ENCODE measurements at regions not wholly inside any gene's neighbourhood (a gene's known extent, or its start where the extent isn't known, plus 50 kb on each side); places are given as distances from the start of the nearest gene placed in this dataset.

DNA sequence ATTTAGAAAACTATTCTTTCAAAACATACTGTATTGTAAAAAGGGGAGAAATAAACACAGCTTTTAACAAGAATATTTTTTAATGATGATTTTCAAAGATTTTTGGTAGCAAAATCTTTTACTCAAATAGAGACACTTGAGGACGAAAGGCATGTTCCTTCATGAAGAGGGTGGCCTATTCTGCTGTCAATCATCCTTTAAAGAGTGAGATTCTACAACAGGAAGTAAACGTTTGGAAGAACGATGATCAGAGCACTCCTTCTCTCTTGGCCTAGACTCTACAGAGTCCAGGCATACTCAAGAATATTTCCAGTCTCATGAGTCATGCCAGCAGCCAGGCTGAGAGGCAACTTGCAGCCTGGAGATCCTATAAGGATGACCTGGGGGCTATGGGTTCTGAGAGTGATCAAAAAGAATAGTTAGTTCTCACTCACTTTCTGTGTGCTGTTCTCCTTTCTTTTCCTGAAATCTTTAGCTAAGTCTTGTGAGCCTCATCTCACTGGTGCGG is 62.4 kb upstream of the TCF4 start:
- DNase-seq (ENCODE audit: low spot score), result peak; percentile 34

DNA sequence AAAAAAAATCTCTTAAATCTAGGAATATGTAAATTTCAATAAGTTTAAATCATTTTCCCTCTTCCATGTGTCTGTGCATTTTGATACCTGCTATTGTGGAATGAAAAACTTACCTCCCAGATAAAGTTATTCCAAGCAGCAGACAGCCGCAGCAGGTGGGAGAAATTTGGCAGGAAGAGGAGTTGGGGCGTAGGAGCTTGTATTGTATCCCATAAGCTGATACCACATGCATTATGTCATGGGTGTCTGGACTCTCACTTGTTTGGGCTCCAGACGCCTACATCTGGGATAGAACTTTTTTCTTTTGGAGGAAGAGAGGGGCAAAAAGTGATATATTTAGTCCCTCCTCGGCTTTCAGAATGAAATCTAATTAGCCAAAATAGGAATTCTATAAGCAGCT is 59.3 kb upstream of the TCF4 start:
- DNase-seq (ENCODE audit: low spot score), result no peak

DNA sequence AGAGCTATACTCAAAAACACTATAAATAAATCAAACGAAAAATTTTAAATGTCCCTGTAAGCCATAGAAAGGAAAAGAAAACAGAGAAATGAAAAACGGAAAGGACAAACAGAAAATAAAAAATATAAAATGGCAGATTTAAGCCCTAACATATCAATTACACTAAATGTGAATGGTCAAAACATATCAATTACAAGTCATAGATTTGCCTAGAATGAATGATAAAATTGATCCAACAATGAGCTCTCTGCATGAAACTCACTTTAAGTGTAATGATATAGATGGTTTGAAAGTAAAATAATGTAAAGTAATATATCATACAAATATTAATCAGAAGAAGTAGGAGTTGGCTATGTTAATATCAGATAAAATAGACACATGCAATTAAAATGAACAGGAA is 54.2 kb upstream of the TCF4 start:
- no peak for DNase-seq (ENCODE audit: low spot score)

DNA sequence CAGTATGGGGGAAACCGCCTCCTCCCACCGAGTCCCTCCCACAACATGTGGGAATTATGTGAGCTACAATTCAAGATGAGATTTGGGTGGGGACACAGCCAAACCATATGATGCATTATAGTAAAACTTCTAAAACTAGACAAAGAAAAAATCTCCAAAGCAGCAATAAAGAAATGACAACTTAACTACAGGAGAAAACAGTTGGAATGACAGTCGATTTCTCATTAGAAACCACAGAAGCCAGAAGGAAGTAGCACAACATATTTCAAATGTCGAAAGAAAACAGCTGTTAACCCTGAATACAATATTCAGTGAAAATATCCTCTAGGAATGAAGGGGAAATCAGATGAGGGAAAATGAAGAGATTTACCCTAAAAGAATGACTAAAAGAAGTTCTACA is 53.5 kb upstream of the TCF4 start:
- DNase-seq (ENCODE audit: low spot score), result no peak
